KBM-7 (cell line): ENCODE measurements at regions not wholly inside any gene's neighbourhood (a gene's known extent, or its start where the extent isn't known, plus 50 kb on each side); places are given as distances from the start of the nearest gene placed in this dataset.
A peak's percentile ranks its signal among the peaks of the same experiment; 100 is the strongest.

ENCODE experiments used
- DNase-seq: peaks from one replicate; pipeline ENCODE4 v3.0.0-alpha.2; 2015
- in situ Hi-C: fragments of 300-500 bp; cut with MboI; formaldehyde crosslinking; loops from 2 replicates; pipeline ENCODE4 v1.14.3; 2020; ENCODE audit warnings: low sequenced_read_pairs, low pct_unique_long_range_greater_than_20kb, mixed read lengths

DNA sequence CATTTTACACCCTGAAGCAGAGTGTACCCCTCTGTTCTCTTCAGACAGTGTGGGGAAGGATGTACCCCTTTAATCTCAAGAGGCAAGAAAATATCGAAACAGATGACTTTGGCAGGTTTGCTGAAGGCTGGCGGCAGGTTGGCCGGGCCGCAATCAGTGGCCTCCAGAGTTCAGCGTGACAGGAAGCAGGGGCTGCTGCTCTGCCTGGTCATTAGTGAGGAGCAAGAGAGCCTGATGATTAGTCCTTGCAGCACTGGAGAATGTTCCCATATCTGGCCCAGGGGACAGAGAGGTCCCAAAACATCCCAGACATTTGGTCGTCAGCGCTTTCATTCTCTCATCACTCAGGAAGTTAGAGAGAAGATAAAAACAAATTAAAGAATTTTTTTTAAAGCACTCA, 352.8 kb downstream of the SPRY1 start:
- in situ Hi-C loops: no loop called here
- DNase-seq: no peak

DNA sequence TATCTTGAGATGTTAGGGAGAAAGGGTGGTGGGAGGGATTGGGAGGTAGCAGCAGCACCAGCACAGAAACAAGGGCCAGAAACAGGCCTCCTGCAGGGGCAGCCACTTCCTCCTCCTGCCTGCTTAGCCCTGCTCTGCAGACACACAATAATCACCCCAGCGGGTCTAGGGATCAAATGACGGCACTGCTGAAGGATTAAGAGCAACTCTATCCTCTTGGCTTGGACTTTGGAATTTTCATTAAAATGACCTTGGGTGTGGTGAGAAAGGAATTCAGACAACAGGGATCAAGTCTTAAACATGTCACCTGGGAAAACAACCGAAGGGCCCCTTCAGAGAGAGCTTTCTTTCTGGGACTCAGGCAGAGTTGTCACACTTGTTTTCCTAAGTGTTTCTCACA, 353.4 kb downstream of the SPRY1 start:
- DNase-seq: peak; percentile 37
- in situ Hi-C loops: no loop called here

DNA sequence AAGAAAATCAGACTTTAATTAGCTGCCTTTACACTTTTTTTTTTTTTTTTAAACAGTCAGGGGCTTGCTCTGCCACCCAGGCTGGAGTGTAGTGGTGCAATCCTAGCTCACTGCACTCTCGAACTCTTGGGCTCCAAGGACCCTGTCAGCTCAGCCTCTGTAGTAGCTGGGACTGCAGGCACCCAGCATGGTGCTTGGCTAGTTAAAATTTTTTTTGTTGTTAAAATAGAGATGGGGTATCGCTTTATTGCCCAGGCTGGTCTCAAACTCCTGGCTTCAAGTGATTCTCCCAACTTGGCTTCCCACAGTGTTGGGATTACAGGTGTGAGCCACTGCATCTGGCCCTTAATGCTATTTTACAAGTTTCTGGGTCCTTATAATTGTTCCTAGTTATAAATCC, 359.1 kb downstream of the SPRY1 start:
- in situ Hi-C loops: no loop called here
- DNase-seq: no peak

DNA sequence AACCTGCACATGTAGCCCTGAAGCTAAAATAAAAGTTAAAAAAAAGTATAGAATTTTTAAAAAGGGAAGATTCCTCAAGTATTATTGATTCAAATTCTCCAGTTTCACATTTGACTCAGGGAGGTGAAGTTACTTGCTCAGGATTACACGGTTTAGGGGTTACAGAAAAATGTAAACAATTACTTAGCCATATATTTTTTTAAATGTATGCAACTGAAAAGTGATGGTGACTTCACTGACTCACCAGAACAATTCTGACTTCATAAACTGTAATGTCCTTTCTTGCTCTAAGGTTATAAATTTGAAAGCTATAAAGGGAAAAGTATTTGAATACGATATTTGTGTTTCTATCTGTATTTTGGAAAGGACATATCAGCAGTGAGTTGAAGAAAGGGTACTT, 371.2 kb downstream of the SPRY1 start:
- no peak for DNase-seq
- in situ Hi-C loops: no loop called here

DNA sequence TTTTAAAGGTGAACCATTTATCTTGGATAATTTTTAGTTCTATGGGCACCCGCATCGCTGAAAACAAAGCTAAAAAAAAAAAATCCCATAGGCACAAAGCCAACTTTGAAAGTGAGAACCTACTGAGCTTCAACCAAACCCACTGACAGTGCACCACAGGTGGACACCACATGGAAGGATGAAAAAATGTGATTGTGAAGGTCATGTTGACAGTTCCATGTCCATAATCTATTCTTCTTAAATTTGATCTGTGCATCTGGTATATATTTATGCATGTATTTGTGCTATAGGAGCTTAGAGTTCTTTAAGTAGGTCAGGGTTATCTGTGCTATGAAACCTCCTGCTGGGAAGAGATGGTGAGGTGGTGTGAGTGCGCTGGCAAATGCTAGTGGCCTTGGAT, 374.3 kb downstream of the SPRY1 start:
- DNase-seq: no peak

DNA sequence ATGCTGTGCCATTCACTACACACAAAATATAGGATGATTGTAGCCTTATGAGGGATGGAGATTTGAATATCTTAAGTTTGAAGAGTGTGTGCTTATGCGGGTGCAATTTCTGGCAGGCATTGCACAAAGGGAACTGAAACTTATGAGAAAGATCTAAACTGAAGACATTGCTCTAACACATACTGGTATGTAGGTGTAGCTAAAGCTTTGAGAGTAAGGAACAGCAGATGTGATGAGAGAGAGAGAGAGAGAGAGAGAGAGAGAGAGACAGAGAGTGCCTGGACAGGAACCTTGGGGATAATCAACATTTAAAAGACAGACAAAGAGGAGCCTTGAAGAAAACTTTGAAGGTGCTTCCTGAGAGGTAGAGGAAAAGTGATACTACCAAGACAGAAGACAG, 379.7 kb downstream of the SPRY1 start:
- DNase-seq: no peak
- in situ Hi-C loops: no loop called here

More for the DNA sequence above, 374.3 kb downstream of the SPRY1 start:
- in situ Hi-C loops: no loop called here

DNA sequence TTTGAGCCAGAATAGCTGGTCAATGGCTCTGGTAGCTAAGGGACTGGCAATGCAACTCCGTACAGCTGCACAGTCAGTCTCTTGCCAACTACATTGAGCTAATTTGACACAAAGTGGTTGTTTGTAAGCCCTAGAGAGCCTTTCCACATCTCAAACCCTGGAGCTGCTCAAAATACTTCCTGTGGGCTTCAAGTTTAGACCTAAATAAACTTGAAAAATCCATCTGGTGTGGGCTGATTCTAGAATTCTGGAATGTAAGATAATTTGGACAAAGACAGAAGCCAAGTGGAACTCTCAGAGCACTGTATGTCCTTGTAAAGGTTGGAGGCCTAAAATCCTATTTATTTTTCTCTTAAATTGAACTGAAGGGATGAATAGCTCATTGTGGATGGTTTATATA, 380.8 kb downstream of the SPRY1 start:
- no peak for DNase-seq
- in situ Hi-C loops: no loop called here

DNA sequence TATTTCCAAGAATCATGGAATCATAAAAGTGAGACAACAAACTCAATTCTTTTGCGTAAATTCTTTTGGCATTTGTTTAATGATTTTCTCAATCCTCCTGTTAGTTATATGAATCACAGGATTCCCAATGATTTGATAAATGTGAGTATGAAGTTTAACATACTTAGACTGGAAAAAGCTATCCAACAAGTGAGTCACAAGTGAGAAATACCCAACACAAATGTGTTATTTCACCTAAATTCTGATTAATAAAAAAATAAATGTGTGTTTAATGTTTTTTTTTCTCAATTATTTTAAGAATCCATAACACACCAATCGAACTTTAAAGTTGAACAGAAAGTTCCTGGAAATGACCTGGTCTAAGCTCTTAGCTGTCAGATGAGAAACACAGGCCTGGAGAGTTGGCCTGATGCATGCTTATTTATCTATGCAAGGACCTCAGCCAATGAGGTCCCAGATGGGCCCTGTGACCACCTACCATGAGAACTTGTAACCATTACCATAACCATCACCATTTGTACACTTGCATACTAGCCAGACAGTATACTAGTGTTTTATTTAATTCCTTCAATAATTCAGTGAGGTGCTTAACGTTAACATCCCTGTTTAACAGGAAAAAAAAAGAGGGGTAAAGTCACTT, 386.7 kb downstream of the SPRY1 start:
- in situ Hi-C loops: no loop called here
- DNase-seq: no peak

DNA sequence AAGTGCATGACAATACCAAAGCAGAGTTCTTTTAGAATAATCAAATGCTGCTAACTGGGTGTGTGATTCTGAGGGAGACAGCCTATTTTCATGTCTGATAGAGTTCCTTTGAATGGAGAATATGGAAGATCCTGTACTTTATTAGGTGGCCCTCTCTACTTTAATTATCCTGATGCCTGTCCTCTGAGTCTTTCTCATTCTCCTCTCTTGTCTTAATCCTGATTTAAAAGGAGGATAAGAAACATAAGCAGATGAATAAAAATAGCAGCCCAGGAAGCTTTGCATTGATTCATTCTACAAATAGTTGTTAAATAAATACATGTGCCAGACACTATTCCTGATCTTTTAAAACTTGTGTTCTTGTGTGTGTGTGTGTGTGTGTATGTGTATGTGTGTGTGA, 387.3 kb downstream of the SPRY1 start:
- DNase-seq: no peak
- in situ Hi-C loops: no loop called here

DNA sequence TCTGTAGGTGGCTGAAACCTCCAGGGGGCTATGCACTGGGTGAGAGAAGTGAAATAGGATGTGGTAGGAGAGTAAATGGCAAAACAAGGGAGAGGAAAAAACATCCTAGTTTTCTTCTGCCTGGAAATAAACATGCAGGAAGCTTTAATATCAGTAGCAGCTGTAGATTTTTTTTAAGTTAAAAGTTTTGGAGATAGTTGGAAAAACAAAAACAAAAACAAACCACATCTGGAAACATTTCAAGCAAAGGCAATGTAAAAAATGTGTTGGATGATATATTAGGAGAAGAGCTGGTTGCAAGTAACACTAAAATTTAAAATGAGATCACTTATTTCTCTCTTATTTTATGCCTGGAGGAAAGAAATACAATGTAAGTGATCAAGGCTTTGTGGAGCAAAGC, 388.0 kb downstream of the SPRY1 start:
- no peak for DNase-seq
- in situ Hi-C loops: no loop called here

DNA sequence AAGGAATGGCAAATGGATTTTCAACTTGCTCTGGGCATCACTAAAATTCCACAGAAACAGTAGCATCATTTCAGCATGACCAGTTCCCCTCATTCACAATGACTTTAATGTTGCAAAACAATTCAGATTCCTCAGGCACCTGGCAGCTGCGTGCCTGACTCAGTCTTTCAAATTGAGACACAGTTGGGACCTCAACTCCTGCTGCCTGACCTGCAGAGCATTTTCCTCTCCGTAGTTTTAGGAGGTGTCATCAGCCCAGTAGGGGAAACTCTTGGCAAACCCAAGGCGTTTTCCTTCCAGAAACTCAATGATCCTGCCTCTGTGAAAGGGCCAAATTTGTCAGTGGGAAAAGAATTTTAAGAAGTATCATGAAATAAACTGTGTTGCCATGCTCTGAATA, 388.9 kb downstream of the SPRY1 start:
- in situ Hi-C loops: no loop called here

DNA sequence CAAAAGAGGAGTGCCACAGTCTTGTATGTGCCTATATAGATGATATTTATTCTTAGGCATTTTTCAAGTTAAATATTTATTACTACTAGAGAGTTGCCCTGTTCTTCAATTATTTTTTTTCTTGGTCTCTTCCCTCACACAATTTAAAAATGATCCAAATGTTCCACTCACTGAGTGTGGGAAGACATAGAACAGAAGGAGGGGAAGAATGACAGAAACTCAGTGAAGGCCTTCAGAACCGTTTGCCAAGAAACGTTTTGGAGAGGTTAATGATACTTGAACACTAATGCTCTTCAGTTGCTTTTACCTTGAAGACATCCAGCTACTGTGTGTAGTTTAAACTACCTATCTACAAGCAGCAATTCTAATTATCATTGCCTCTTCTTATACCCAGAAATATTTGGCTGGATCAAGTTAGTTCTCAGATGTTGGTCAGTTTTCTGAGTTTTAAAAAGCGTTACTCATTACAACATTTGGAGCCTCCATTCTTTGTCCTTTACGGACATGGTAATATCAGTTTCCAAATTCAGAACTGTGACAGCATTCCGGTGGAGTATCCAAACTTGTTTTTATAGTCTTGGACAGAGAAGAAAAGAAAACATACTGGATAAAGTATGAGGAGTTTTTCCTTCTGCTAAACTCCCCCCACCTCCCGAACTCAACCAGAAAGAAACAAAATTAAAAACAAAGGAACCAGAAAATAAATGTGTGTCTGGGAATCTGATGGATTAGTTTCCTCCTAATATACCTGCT, 389.7 kb downstream of the SPRY1 start:
- DNase-seq: no peak
- in situ Hi-C loops: no loop called here

More for the DNA sequence above, 388.9 kb downstream of the SPRY1 start:
- DNase-seq: no peak

DNA sequence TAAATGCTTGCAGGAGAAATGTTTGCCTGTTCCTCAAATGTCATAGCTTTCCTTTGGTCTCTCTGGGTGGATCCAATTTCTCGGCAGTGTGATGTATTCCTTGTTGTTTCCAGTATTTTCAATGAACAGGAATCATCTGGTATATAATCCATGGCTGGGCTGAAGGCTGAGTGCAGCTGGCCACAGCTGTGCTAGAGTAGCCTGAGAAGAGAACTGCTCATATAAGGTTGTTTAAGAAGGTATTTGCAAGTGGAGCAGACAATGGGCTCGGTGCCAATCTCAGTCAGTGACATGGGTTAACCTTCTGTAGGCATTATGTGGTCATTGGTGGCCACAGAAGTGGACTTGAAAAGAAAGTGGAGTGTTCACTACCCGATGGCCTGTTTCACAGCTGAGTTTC, 390.3 kb downstream of the SPRY1 start:
- no peak for DNase-seq
- in situ Hi-C loops: no loop called here

DNA sequence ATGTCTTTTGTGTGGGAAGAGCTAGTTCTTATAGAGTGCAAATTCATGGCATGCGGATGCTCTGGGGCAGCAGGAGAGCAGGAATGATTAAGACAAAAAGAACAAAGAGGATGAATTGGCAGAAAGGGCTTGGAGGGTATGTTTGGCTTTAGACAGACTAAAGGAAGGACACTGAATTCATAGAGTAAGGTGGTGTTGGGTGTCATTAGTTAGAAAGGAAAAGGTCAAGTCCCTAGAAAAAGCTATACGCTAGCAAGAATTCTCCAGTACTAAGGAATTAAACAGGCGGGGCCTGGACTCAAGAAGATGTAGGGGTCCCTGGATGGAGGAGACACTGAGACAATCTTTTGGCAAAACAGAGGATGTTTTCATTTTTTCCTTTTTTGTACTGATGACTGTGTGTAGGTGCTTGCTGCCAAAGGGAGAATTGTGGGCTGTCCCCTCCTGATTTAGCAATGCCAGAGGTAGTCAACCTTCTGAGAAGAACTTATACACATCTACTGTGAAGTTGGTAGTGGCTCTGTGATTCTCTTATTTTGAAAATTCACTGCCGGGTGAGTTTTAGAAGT, 391.0 kb downstream of the SPRY1 start:
- in situ Hi-C loops: no loop called here

DNA sequence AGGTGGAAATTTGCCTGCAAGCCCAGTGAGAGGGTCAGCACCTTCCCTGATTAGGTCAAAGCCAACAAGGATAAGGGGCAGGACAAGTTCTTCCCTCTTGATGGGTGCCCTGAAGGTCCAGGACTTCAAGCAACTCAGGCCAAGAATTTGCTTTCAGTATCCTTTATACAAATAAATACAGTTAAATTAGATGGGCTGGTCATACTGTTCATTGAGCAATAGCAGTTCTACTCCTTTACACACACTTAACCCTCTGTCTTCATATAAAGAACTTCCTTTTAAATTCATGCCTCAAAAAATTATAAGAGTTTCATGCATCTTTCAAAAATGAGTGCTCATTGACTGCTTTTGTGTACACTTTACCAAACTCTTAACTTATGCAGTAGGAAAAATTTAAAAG, 392.0 kb downstream of the SPRY1 start:
- in situ Hi-C loops: no loop called here

More for the DNA sequence above, 391.0 kb downstream of the SPRY1 start:
- no peak for DNase-seq

DNA sequence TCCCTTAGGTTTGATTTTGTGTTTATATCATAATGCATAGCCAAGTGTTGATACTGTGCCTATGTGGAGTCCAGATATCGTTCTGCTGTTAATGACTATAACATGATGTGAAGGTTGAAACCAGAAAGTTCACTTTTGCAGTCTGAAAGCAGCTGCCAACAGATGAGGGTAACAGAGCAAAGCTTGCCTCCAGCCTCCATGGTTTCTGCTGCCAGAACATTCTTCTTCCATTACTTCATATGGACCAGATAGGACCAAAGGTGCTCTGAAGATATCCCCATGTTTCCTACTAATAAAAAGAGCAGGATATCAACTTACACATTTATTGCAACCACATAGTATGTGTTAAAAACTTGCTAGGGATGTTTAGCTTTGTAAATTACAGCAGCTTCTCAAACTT, 394.1 kb downstream of the SPRY1 start:
- no peak for DNase-seq
- in situ Hi-C loops: no loop called here

More for the DNA sequence above, 392.0 kb downstream of the SPRY1 start:
- DNase-seq: no peak

DNA sequence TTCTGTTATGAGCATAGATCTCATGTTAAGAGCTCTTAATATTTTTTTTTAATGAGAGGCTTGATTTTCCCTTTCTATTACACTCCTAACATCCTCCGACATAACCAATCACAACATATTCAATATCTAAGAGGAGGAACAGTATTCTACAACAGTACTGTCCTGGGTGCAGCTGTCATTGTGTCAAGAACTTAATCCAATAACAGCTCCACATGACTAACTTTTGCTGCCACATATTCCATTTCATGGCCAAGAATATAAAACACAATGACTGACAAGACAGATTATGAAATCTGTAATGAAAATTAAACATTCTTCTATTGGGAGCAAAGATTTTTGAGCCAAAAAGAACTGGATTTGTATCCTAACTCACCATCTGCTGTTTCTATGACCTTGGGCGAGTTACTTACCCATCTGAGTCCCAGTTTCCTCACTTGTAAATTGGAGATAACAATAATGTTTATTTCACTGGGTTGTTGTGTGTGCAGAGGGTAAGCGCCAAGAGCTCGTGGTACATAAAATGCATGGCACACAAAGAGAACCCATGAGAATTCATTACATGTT, 405.6 kb downstream of the SPRY1 start:
- DNase-seq: no peak
- in situ Hi-C loops: no loop called here

DNA sequence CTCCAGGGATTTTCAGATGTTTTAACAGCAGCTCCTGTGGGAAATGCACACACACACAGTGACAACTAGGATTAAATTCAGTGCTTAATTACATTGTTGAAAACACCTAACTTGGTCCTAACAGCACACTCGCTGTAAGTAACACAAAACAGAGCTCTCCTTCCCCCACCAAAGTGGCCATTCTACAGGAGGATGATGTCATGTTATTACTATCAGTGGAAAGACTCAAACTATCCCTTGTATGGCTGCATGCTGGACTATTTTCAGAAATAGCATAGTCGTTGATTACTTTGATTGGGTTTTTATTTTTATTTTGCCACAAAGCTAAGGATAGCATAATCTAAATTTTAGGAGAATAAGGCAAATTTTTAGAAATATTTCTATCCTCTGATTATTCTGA, 406.3 kb downstream of the SPRY1 start:
- no peak for DNase-seq
- in situ Hi-C loops: no loop called here

DNA sequence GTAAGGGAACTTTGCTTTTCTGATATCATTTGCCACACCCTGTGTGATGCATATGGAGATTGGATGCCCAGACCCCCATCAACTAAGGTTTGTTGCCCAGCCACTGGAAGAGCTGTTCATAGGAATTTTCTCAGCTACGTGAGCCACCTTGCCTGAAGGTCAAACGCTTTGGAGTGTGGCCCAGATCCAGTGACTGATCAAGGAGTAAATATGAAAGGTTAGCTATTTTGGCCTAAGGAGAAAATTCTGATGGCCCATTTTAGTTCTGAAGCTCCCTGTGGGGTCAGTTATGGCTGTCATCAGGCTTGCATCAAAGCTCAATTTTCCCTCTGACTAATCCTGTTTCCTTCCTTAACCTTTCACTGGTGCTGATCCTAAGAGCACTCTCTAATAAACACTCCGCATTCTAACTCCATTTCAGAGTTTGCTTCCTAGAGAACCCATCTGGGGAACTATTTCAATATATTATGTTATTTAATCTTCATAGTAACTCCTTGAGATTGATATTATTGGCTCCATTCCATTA, 407.7 kb downstream of the SPRY1 start:
- in situ Hi-C loops: no loop called here
- DNase-seq: no peak

DNA sequence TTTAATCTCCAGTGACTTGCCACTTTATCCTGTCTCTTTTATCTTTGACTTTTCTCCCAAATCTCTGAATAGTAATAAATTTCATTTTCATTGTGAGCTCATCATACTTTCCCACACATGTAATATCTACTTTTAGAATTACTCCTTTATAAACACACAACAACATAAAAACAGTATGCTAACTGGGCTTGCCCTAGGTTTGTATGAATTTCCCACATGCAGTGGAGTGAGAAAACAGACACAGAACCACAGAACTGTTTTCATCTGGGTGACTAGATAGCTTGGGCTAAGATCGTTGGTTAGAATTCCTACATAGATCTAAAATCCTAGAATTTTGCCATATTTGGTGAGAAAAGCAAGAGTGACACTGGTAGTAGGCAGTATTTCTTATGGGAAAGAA, 409.5 kb downstream of the SPRY1 start:
- DNase-seq: no peak
- in situ Hi-C loops: no loop called here
